ENCODE measurements at regions not wholly inside any gene's neighbourhood (a gene's known extent, or its start where the extent isn't known, plus 50 kb on each side); places are given as distances from the start of the nearest gene placed in this dataset.

DNA sequence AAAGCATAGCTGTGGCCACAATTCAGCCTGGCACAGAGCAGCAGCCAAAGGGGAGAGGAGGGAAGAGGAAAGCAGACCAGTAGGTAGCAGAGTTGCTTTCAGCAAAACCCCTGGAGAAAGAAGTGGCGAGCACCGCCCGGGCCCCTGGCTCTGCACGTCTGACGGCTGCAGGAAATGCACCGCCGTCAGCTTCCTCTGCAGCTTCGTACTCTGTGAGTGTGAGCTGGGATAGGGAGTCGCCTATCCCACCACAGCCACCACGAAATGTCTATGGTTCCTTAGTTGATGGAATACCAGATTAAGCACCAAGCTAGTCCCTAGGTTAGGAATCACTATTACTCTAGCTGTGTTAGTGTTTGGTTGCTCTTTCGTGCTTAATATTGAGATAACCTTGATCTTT, 79.9 kb upstream of the NAA20 start:
- TF ChIP-seq, protein P1, sequence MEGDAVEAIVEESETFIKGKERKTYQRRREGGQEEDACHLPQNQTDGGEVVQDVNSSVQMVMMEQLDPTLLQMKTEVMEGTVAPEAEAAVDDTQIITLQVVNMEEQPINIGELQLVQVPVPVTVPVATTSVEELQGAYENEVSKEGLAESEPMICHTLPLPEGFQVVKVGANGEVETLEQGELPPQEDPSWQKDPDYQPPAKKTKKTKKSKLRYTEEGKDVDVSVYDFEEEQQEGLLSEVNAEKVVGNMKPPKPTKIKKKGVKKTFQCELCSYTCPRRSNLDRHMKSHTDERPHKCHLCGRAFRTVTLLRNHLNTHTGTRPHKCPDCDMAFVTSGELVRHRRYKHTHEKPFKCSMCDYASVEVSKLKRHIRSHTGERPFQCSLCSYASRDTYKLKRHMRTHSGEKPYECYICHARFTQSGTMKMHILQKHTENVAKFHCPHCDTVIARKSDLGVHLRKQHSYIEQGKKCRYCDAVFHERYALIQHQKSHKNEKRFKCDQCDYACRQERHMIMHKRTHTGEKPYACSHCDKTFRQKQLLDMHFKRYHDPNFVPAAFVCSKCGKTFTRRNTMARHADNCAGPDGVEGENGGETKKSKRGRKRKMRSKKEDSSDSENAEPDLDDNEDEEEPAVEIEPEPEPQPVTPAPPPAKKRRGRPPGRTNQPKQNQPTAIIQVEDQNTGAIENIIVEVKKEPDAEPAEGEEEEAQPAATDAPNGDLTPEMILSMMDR (IDR thresholded peaks at IDR 0.05), result no peak
- TF ChIP-seq EP300 (IDR thresholded peaks at IDR 0.05) (no peak), POLR2A (IDR thresholded peaks at IDR 0.05) (no peak)
